ENCODE measurements at regions not wholly inside any gene's neighbourhood (a gene's known extent, or its start where the extent isn't known, plus 50 kb on each side); places are given as distances from the start of the nearest gene placed in this dataset.

DNA sequence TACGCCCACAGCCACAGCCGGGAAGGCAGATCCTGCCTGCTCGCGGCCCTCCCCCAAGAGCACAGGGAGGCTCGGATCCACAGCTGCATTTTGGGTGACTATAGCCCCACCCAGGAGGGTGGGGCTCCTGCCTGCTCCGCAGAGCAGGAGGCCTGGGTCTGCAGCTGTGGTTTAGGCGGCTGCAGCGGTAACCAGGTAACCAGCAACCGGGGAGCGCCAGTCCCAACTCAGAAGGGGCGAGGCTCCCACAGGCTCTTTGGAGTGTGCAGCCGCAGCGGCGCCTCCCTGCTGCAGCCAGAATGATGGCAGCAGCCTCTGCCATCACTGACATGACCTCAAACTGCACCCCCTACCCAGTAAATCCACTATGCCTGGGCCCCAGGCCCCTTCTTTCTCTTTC lies 148.0 kb upstream of the F9 start:
- TF ChIP-seq CTCF (IDR thresholded peaks at IDR 0.05; ENCODE audit: insufficient read depth, low read length) = no peak
- TF ChIP-seq REST (IDR thresholded peaks at IDR 0.05; ENCODE audit: insufficient replicate concordance, low read depth) = no peak
- TF ChIP-seq GABPA (IDR thresholded peaks at IDR 0.05; ENCODE audit: low read depth) = no peak
- TF ChIP-seq POLR2AphosphoS5 (IDR thresholded peaks at IDR 0.05; ENCODE audit: low read depth) = no peak
- TF ChIP-seq SPI1 (IDR thresholded peaks at IDR 0.05; ENCODE audit: borderline replicate concordance, low read depth) = no peak

Measured in HL-60 (cell line).